ENCODE measurements at regions not wholly inside any gene's neighbourhood (a gene's known extent, or its start where the extent isn't known, plus 50 kb on each side); places are given as distances from the start of the nearest gene placed in this dataset.

GRCh38 chr6:90403489-90404381 is 107.1 kb upstream of the BACH2 start:
- no peak for DNase-seq (ENCODE audit: low spot score)

- no peak for DNase-seq (ENCODE audit: low spot score)
Measured at GRCh38 chr6:90402831-90403192, 106.2 kb upstream of the BACH2 start.

- DNase-seq (ENCODE audit: low spot score) = no peak
Measured at GRCh38 chr6:90401933-90402830, 105.5 kb upstream of the BACH2 start.

GRCh38 chr6:90399970-90400369 is 103.3 kb upstream of the BACH2 start:
- no peak for DNase-seq (ENCODE audit: low spot score)

GRCh38 chr6:90397929-90398674 is 101.5 kb upstream of the BACH2 start:
- peak; percentile 69 for DNase-seq (ENCODE audit: low spot score)

- DNase-seq (ENCODE audit: low spot score) = no peak
Measured at GRCh38 chr6:90397047-90397446, 100.4 kb upstream of the BACH2 start.

GRCh38 chr6:90393232-90393884 is 96.7 kb upstream of the BACH2 start:
- DNase-seq (ENCODE audit: low spot score) = no peak

GRCh38 chr6:90390379-90390778 is 93.7 kb upstream of the BACH2 start:
- DNase-seq (ENCODE audit: low spot score) = no peak

GRCh38 chr6:90388395-90388794 is 91.8 kb upstream of the BACH2 start:
- no peak for DNase-seq (ENCODE audit: low spot score)

- no peak for DNase-seq (ENCODE audit: low spot score)
Measured at GRCh38 chr6:90387826-90388225, 91.2 kb upstream of the BACH2 start.

GRCh38 chr6:90387383-90387775 is 90.7 kb upstream of the BACH2 start:
- no peak for DNase-seq (ENCODE audit: low spot score)

GRCh38 chr6:90386399-90387382 is 90.0 kb upstream of the BACH2 start:
- DNase-seq (ENCODE audit: low spot score) = no peak

- no peak for DNase-seq (ENCODE audit: low spot score)
Measured at GRCh38 chr6:90385759-90386313, 89.2 kb upstream of the BACH2 start.

- no peak for DNase-seq (ENCODE audit: low spot score)
Measured at GRCh38 chr6:90384720-90385119, 88.1 kb upstream of the BACH2 start.

GRCh38 chr6:90383196-90383822 is 86.7 kb upstream of the BACH2 start:
- DNase-seq (ENCODE audit: low spot score) = no peak

GRCh38 chr6:90382760-90383159 is 86.1 kb upstream of the BACH2 start:
- no peak for DNase-seq (ENCODE audit: low spot score)

GRCh38 chr6:90375681-90376439 is 79.2 kb upstream of the BACH2 start:
- no peak for DNase-seq (ENCODE audit: low spot score)

GRCh38 chr6:90374201-90374600 is 77.6 kb upstream of the BACH2 start:
- no peak for DNase-seq (ENCODE audit: low spot score)

- DNase-seq (ENCODE audit: low spot score) = no peak
Measured at GRCh38 chr6:90372885-90373284, 76.2 kb upstream of the BACH2 start.

Measured in COLO829 (cell line).